ENCODE measurements at regions not wholly inside any gene's neighbourhood (a gene's known extent, or its start where the extent isn't known, plus 50 kb on each side); places are given as distances from the start of the nearest gene placed in this dataset.
"Not testable (repeated sequence)": the region's sequence is repeated elsewhere in the genome, so short reads cannot be mapped to it uniquely, and the experiment has no call there.

DNA sequence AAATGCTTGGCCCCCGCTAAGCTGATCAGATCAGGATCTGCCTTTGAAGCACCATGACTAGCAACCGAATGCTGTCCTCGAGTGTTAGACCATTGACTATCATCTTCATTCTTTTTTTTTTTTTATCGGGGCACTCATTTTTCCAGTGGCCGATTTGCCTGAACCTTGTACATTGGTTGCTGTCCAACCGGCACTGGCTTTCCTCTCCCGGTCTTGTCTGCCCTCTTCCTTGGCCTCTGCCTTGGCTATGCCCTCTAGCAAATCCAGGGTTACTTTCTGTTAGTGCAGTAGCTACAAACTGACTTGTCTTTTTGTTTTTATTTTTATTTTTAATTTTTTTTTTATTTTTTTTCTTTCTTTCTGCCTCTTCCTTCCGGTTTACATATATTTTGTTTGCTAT is 102.3 kb downstream of the ALG10 start:
- Mint-ChIP-seq H3K4me3 (no peak overlapping the region), H3K27ac (no peak overlapping the region), H3K36me3 (ENCODE audit: low read depth) (no peaks in the 10 kb centered on the region), H3K4me1 (no peaks in the 10 kb centered on the region), H3K27me3 (ENCODE audit: low read depth) (no peaks in the 10 kb centered on the region), H3K9me3 (peaks cover 35% of the 10 kb centered on the region)
- TF ChIP-seq CTCF (IDR thresholded peaks at IDR 0.05; ENCODE audit: unreplicated experiment in 3 of 3) = no peak

DNA sequence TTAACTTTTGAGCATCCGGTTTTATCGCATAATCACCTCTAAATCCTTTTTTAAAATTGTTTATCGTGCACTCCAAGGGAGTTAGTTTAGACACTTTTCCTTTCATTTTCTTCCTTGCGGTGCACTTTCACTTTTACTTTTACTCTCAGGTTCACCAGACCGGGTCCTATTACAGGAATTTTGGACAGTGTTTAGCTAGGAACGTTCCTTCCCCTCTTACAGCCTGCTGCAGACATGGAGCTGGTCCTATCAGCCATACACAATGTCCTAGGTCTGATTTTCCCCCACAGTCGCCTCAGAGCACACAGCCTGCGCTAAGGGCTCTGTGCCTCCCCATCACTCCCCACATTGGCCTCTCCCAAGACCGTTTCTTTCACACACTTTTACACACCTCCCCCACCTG is 103.9 kb downstream of the ALG10 start:
- Mint-ChIP-seq H3K9me3 (peaks cover 44% of the 10 kb centered on the region), H3K27me3 (ENCODE audit: low read depth) (no peaks in the 10 kb centered on the region), H3K27ac (no peak overlapping the region), H3K36me3 (ENCODE audit: low read depth) (no peaks in the 10 kb centered on the region), H3K4me3 (no peak overlapping the region), H3K4me1 (no peaks in the 10 kb centered on the region)
- TF ChIP-seq CTCF (IDR thresholded peaks at IDR 0.05; ENCODE audit: unreplicated experiment in 3 of 3) = no peak

DNA sequence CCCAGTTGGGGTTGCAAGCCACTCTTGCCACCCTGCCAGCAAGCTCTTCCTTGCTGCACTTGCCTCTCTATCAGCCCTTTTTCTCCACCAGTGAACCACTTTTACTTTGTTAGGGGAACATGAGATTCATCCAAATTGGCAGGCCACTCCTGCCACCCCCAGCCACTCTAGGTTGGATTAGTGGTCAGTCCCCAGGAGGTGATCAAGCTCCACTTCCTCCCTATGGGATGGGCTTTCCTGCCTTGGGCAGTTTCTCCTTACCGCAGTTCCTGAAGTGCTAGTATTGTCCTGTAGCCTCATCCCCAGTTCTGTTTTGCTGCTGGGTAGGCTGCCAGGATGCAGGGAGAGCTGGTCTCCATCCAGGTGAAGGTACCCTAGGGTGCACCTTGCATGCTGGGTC is 104.5 kb downstream of the ALG10 start:
- peaks cover 48% of the 10 kb centered on the region for H3K9me3 Mint-ChIP-seq
- no peaks in the 10 kb centered on the region for H3K27me3 Mint-ChIP-seq (ENCODE audit: low read depth)
- no peak overlapping the region for H3K4me3 Mint-ChIP-seq
- no peak for TF ChIP-seq CTCF (IDR thresholded peaks at IDR 0.05; ENCODE audit: unreplicated experiment in 3 of 3)
- no peak overlapping the region for H3K27ac Mint-ChIP-seq
- H3K4me1 Mint-ChIP-seq = no peaks in the 10 kb centered on the region
- H3K36me3 Mint-ChIP-seq (ENCODE audit: low read depth) = no peaks in the 10 kb centered on the region

- not testable (repeated sequence) for H3K4me3 Mint-ChIP-seq; H3K27ac Mint-ChIP-seq; H3K4me1 Mint-ChIP-seq; H3K36me3 Mint-ChIP-seq (ENCODE audit: low read depth); H3K27me3 Mint-ChIP-seq (ENCODE audit: low read depth)
- H3K9me3 Mint-ChIP-seq = peaks cover 52% of the 10 kb centered on the region
Measured at GRCh38 chr12:34127379-34127778, 105.1 kb downstream of the ALG10 start.

DNA sequence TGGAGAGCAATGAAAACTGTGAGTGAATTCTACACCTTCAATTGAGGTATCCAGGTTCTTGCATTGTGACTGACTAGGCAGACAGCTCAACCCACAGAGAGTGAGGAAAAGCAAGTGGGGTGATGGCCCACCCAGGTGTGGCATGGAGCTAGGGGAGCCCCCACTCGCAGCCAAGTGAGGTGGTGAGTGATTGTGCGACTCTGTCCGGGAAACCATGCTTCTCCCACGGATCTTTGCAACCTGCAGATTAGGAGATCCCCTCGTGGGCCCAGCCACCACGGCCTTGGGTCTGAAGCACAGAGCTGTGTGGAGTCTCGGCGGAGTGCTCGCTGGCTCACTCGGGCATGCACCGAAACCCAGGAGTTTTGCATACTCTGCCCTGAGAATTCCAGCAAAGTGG is 120.1 kb downstream of the ALG10 start:
- H3K9me3 Mint-ChIP-seq = peaks cover 25% of the 10 kb centered on the region
- no peak overlapping the region for H3K27ac Mint-ChIP-seq
- no peak overlapping the region for H3K4me3 Mint-ChIP-seq
- no peaks in the 10 kb centered on the region for H3K4me1 Mint-ChIP-seq
- H3K36me3 Mint-ChIP-seq (ENCODE audit: low read depth) = no peaks in the 10 kb centered on the region
- no peak for TF ChIP-seq CTCF (IDR thresholded peaks at IDR 0.05; ENCODE audit: unreplicated experiment in 3 of 3)
- H3K27me3 Mint-ChIP-seq (ENCODE audit: low read depth) = no peaks in the 10 kb centered on the region

- Mint-ChIP-seq H3K9me3 (peaks cover 37% of the 10 kb centered on the region), H3K27me3 (ENCODE audit: low read depth) (no peaks in the 10 kb centered on the region), H3K36me3 (ENCODE audit: low read depth) (no peaks in the 10 kb centered on the region), H3K27ac (no peak overlapping the region), H3K4me3 (no peak overlapping the region), H3K4me1 (no peaks in the 10 kb centered on the region)
- no peak for TF ChIP-seq CTCF (IDR thresholded peaks at IDR 0.05; ENCODE audit: unreplicated experiment in 3 of 3)
Measured at GRCh38 chr12:34151019-34151418, 128.7 kb downstream of the ALG10 start.

DNA sequence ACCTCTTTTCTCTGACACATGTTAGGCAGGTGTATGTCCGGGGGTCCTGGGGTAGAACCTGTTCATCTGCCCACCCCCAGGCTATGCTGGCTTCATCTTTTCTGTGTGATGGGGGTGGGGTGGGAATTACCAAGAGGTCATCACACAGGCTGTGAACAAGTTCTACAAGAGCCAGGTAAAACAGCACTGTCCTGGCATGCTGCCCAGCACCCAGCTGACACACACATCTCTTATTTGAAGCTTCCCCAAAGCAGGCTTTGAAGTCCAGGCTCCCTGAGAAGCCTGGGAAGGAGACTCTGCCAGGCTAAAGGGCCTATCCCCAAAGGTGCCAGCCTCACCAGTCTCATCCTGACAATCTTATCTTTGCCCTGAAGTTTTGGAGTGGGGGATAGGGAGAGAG is 141.1 kb downstream of the ALG10 start:
- no peak overlapping the region for H3K27ac Mint-ChIP-seq
- H3K4me1 Mint-ChIP-seq = no peaks in the 10 kb centered on the region
- peaks cover 51% of the 10 kb centered on the region for H3K9me3 Mint-ChIP-seq
- TF ChIP-seq CTCF (IDR thresholded peaks at IDR 0.05; ENCODE audit: unreplicated experiment in 3 of 3) = no peak
- no peak overlapping the region for H3K4me3 Mint-ChIP-seq
- H3K27me3 Mint-ChIP-seq (ENCODE audit: low read depth) = no peaks in the 10 kb centered on the region
- no peaks in the 10 kb centered on the region for H3K36me3 Mint-ChIP-seq (ENCODE audit: low read depth)

Data from nephron (organoid).